OCI-LY3 (cell line): ENCODE measurements at regions not wholly inside any gene's neighbourhood (a gene's known extent, or its start where the extent isn't known, plus 50 kb on each side); places are given as distances from the start of the nearest gene placed in this dataset.

ENCODE experiments used
- CTCF ChIP-seq: fragments of 200-600, 300-600 bp; sonication (generic); IDR thresholded peaks from 2 replicates; pipeline ENCODE4 v1.5.1; 2014; ENCODE audit warnings: antibody characterized with exemption, low read length, low read depth
- EZH2phosphoT487 ChIP-seq: fragments of 200-600 bp; shearing (Covaris generic); IDR thresholded peaks from 2 replicates; pipeline ENCODE4 v1.6.1; 2018; ENCODE audit warnings: antibody characterized with exemption, mixed run types, low read depth

GRCh38 chr10:120042705-120043104, 150.2 kb downstream of the SEC23IP start:
- no peak for TF ChIP-seq CTCF
- no peak for TF ChIP-seq EZH2phosphoT487
